Right renal pelvis (tissue), 4 donors: ENCODE measurements at regions not wholly inside any gene's neighbourhood (a gene's known extent, or its start where the extent isn't known, plus 50 kb on each side); places are given as distances from the start of the nearest gene placed in this dataset.

Experiments used
- DNase-seq, 4 donors: peaks; one replicate each; pipeline ENCODE4 v3.0.0-alpha.2; 2013; ENCODE audit warnings: low read depth in 4 of 4, low spot score in 3 of 4, missing footprints in 1 of 4

GRCh38 chr9:80077059-80077458 is 505.3 kb downstream of the TLE4 start:
- no peak for DNase-seq

GRCh38 chr9:80076162-80076561 is 504.4 kb downstream of the TLE4 start:
- DNase-seq, result no peak

GRCh38 chr9:80074439-80074838 is 502.7 kb downstream of the TLE4 start:
- no peak for DNase-seq

GRCh38 chr9:80072451-80072850 is 500.7 kb downstream of the TLE4 start:
- no peak for DNase-seq

- DNase-seq, result no peak
Measured at GRCh38 chr9:80070071-80070742, 498.4 kb downstream of the TLE4 start.

GRCh38 chr9:80066931-80067330 is 495.2 kb downstream of the TLE4 start:
- DNase-seq, result no peak

- no peak for DNase-seq
Measured at GRCh38 chr9:80062567-80062966, 490.8 kb downstream of the TLE4 start.

- DNase-seq, result no peak
Measured at GRCh38 chr9:80061940-80062339, 490.2 kb downstream of the TLE4 start.

- DNase-seq, result no peak
Measured at GRCh38 chr9:80061096-80061495, 489.3 kb downstream of the TLE4 start.

GRCh38 chr9:80059979-80060378 is 488.2 kb downstream of the TLE4 start:
- no peak for DNase-seq

- no peak for DNase-seq
Measured at GRCh38 chr9:80059191-80059590, 487.4 kb downstream of the TLE4 start.

GRCh38 chr9:80052830-80053229 is 481.1 kb downstream of the TLE4 start:
- DNase-seq, result no peak

- DNase-seq, result no peak
Measured at GRCh38 chr9:80049096-80049782, 477.5 kb downstream of the TLE4 start.

- DNase-seq, result no peak
Measured at GRCh38 chr9:80046481-80046880, 474.7 kb downstream of the TLE4 start.

GRCh38 chr9:80041821-80042220 is 470.1 kb downstream of the TLE4 start:
- no peak for DNase-seq

GRCh38 chr9:80040457-80040856 is 468.7 kb downstream of the TLE4 start:
- DNase-seq, result no peak

- no peak for DNase-seq
Measured at GRCh38 chr9:80030801-80031200, 459.0 kb downstream of the TLE4 start.

- DNase-seq, result peak in 1 of 4 donors; percentile 17
Measured at GRCh38 chr9:80028501-80028900, 456.7 kb downstream of the TLE4 start.

- no peak for DNase-seq
Measured at GRCh38 chr9:80025796-80026520, 454.2 kb downstream of the TLE4 start.

- no peak for DNase-seq
Measured at GRCh38 chr9:80025131-80025530, 453.4 kb downstream of the TLE4 start.

- DNase-seq, result no peak
Measured at GRCh38 chr9:80020530-80020929, 448.8 kb downstream of the TLE4 start.

GRCh38 chr9:80020056-80020455 is 448.3 kb downstream of the TLE4 start:
- DNase-seq, result no peak
